GM19043 (cell line): ENCODE measurements at regions not wholly inside any gene's neighbourhood (a gene's known extent, or its start where the extent isn't known, plus 50 kb on each side); places are given as distances from the start of the nearest gene placed in this dataset.
A peak's percentile ranks its signal among the peaks of the same experiment; 100 is the strongest.

ENCODE experiments used
- ATAC-seq: cut with Tn5 transposase; IDR thresholded peaks from one replicate; pipeline ENCODE4 v1.9.1; 2021; ENCODE audit warnings: low read depth; ENCODE audit not compliant: unreplicated experiment

DNA sequence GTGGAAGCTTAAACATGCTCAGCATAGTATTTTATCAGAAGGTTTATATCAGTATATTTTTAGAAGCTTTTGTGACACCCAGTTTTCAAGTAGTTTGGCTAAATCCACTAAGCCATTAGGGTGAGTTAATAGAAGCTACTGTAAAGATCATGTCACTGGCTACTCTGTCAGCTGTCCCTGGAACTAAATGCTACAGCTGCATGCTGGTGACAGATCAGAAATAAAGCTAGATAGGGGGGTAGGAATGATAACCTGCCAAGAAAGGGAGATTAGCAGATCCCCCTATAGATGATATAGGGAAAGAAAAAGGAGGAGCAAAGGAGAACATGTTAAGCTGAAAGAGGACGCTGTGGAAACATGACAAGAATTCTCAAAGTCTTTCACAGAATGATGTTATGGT is 363.2 kb downstream of the QKI start:
- ATAC-seq, result no peak

DNA sequence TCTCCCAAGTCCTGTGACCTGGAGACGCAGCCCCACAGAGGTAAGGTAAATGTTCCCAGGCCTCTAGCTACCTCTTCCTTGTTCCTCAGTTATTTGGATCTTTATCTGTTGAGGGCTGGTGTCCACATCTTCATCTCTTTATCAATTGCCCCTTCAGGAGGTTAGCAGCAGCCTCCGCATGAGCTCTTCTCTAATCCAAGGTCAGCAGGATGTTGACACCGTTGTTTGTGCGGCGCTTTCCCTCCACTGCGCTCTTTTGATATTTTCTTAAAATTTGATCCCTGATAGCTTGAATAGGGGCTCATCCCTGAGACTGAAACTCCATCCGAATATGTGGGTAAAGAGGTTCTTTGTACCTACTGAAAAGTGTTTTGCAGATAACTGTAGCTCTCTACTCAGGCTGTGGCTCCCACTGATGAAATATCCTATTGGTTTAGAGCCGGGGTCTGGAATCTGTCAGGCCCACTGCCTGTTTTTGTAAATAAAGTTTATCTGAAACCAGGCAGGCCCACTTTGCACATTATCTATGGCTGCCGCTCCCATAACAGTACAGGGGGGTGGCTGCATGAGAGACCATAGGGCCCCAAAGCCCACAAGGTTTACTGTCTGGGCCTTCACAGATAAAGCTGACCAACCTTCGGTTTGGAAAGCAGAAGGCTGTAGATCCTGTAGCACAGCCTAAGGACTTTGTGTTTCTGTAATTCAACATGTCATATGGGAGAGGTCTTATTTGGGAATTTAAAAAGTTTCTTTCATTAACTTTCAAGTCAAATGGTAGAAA is 362.6 kb downstream of the QKI start:
- ATAC-seq, result no peak

DNA sequence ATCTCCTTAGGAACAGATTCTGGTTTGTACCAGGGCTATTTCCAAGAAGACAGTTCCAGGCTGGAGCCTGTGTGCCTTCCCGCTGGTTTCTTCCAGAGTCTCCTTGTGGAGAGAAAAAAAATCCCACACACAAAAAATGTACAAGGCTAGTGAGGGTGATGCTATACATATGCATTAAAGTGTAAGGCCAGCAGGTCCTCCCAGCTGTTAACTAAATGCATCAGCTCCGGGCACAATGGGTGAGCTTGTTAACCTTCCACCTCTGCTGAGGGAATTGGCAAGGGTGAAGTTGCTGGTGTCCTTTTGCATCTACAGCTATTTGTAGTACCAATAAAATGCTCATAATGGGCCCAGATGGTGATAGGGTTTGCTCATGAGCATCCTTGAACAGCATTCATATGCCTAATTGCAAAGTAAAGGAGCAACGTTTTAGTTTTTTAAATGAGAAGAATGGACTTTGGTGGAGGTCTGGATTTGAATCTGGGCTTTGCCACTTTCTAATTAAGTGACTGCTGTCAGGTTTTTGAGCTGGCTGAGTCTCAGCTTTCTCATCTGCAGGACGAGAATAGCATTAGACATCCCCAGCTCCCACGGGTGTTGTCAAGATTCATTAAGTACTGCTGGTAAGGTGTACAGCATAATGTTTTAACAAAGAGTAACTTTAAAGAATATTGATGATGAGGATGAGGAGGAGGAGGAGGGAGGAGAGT is 361.8 kb downstream of the QKI start:
- no peak for ATAC-seq

DNA sequence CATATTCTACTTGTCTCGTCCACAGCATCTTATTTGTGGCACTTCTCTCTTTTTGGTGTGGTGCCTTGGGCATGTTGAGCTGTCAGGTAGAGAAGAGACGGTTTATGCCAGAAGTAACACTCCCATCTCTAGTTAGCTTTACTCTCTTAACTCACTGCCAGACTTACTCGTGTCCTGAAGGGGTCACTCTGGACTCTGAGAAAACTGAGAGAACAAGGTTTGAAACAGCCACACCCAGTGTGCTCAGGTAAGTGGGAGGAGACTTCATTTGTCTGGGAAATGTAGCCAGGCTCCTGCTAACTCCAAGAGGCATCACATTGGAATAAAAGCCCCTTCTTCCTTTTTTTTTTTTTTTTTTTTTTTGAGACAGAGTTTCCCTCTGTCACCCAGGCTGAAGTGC is 360.8 kb downstream of the QKI start:
- ATAC-seq, result no peak

DNA sequence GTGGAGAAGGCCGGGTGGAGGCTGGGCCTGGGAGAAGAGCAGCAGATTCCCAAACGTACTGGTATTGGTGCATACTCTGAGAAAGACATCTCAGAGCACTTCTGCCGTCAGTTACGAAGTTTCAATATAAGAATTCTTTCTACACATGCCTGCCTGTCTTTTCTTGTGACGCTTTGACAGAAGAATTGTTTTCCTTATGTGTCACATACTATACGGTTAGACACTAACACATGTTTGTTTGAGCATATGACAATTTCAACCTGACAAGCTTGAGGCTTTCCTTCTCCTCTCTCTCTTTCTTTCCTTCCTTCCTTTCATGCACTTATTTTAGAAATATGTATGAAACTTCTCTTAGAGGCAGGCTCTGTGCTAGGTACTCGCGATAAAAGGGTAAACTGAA is 360.0 kb downstream of the QKI start:
- no peak for ATAC-seq

DNA sequence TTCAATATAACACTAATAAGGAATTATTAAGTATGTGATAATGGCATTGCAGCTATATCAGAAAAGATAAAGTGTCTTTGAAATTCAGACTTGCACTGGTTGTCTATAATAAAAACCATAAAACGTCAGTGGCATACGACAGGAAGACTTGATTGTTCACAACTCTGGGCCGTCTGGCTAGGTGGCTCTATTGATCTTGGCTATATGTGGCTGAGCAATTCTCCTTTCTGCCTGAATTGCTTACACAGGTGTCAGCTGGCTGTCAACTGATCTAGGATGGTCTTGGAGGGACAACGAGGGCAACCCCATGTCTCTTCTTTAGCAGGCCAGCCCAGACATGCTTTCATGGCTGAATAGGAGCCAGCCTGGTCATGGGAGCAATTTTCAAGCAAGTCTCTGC is 359.1 kb downstream of the QKI start:
- no peak for ATAC-seq

DNA sequence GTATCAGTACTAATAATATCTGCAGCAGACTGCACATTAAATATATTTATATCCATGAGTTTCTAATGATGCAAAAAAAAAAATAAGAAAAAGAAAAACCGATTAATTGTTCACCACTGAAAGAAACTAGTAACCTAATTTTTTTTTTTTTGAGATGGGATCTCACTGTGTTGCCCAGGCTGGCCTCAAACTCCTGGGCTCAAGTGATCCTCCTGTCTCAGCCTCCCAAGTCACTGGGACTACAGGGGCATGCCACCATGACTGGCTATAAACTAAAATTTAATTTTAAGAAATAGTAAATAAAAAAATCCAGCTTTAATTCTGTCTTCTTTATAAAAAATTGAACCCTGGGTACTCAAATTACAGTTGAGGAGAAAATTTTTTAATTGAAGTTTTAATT is 358.2 kb downstream of the QKI start:
- ATAC-seq, result no peak

DNA sequence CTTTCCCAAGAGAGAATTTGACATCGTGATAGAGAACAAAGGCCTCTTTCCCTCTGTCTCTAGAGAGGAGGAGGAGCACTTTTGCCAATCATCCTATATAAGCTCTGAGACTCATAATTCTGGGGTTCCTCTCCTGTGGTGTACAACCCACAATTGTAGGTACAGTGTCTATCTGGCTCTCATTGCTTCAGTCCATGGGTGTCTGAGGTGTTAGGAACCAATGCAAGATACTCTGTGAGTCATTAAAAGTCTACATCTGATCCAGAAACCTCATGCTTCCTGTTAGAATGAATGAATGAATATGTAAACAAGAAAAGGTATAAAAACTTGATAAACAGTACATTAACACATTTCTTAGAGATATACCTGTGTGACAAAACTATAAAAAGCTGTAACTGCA is 356.7 kb downstream of the QKI start:
- ATAC-seq, result no peak

DNA sequence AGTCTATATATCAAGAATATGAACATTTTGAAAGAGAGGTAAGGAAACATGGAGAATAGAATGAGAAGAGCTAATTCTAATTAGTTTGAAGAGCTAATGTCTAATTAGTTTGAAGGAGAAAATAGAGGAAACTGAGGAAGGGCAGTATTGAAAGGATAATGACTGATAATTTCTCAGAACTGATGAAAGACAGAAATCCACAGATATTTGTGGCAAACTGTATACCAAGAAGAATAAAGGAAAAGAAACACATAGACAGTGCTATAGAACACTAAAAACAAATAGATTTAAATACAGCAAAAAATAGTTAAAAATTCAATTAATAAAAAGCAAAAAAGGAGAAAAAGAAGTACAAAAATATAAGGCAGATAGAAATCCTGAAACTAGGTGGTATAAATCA is 354.4 kb downstream of the QKI start:
- no peak for ATAC-seq

DNA sequence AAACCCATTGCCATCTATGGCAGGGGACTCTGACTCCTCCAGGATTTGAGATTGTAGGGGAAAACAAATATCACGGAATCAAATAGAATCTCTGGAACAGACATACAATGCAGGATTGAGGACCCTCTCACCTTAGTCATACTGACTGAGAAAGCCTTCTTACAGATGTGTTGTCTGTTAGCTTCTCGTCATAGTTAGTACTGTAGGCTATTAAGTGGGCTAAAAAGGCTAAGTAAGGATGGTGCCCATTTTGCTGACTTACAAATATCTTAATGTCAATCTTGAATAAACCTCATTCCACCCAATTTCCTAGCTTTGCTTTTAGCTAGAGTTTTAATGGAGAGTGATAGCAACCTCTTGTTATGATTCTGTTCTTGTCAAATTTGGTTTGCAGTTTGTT is 352.4 kb downstream of the QKI start:
- ATAC-seq, result no peak

DNA sequence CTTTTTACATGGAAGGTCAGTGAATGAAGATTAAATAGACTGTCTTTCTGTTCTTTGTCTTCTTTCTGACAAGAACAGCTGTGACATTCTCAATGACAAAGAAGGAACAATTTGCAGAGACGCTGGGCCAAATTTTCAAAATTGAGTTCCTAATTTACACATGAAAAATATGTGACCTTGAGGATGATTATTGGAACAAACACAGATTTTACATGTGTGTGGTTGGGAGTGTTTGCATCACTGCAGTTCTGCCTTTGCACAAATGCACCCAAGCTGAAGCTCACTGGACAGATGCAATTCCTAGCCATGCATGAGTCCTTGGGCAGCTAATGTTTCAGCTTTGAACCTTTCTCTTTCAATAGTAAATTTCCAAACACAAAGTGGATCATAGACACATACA is 350.8 kb downstream of the QKI start:
- ATAC-seq, result no peak

DNA sequence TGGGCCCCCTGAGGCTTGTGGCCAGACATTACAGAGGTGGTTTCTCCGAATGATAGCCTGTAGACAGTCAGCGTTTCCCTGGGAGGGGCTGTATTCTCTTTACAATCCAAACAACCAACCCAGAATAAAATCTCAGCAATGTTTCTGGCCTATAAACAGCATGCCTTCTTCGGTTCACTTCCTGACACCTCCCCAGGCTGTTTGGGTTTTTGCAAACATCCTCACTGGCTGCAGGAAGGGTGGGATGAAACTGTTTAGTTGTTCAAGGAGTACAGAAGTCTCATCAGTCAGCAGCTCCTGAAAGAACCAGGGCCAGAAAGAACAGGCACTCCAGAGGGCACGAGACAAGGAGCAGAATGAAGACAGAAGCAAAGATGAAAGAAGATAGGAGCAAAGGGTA is 350.0 kb downstream of the QKI start:
- ATAC-seq, result no peak

DNA sequence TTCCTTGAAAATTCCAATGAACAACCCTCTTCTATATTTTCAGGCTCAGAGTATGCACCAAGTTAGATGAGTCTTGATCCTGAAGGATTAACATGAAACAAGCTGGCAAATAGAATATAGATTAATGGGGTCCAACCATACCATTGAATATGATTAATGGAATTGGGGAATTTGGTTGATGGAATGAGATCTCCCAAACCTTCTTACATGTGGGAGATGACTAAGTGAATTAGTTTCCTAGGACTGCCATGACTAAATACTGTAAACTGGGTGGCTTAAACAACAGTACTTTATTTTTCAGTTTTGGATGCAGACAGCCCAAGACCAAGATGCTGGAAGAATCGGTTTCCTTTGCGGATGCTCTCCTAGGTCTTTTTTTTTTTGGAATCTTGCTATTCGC is 347.0 kb downstream of the QKI start:
- no peak for ATAC-seq

DNA sequence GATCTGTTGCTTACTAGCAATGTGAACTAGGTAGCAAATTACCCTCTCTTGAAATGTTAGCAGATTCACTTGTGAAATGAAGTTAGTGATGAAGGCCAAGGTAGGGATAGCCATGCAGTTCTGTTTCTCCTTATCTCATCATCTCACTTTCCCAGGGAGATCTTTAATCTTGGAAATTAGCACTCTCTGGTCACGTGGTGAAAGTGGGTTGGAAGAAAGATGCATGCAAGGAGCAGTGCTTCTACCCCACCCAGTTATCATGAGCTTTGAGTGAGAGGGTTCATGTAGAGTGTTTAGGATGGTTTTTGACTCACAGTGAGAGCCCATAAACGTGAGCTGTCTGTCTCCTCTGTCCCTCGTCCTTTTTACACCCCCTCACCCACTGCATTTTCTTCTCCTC is 346.3 kb downstream of the QKI start:
- no peak for ATAC-seq

DNA sequence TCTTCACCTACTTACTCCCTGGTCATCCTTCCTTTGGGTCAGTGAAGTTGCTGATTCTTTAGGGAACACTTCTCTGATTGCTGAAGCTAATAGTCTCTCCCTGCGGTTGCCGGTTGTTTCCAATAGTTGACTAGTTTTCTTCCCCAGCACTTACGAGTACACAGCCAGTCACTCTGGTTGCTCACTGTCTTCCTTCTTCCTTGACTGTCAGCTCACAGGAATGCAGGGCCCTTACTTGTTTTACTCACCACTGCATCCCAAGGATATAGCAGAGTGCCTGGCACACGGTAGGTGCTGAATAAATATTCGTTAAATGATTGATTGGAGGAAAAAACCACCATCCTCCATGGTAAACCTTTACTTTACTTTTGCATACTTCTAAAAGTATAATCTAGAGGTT is 345.0 kb downstream of the QKI start:
- no peak for ATAC-seq

DNA sequence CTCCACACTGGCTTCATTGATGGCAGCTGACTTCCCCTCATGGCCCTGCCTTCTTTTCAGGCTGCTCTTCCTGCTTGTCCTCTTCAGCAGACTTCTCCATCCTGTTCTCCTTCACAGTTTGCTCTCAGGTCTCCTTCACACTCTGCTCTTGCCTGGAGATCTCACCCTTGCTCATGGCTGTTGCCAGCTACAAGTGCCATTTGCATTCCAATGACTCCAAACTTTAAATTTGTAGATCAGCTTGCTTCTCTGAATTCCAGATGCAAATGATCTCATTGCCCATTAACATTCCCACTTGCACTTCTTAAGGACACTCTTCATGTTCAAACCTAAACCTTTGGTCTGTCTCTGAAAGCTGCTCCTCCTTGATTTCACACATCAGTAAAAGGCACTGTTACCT is 343.0 kb downstream of the QKI start:
- no peak for ATAC-seq

DNA sequence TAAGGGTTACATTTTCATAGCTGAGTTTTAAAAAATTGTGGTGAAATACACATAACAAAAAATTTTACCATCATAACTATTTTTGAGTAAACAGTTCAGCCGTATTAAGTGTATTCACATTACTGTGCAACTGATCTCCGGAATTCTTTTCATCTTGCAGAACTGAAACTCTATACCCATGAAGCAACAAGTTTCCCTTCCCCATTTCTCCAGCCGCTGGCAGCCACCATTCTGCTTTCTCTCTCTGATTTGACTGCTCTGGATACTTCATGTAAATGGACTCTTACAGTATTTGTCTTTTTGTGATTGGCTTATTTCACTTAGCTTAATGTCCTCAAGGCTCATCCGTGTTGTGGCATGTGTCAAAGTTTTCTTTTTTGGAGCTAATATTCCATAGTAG is 341.6 kb downstream of the QKI start:
- peak; percentile 100 for ATAC-seq

DNA sequence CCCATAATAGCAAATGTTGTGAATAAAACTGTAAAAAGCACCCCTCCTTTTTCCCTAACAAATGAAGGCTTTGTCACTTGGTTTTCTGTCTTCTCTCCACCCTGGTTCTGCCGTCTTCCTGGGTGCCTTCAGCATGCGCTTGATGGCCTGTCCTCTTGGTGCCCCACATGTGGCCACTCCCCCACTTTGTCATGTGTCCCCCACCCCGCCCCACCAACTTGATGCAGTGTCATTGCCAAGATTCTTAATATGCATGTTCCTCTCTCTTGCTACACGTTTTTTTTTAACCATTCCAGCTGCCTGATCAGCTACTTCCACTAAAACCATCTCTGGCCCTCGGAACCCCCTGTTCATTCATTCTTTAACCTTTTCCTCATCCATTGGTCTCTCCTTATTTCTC is 340.3 kb downstream of the QKI start:
- no peak for ATAC-seq

DNA sequence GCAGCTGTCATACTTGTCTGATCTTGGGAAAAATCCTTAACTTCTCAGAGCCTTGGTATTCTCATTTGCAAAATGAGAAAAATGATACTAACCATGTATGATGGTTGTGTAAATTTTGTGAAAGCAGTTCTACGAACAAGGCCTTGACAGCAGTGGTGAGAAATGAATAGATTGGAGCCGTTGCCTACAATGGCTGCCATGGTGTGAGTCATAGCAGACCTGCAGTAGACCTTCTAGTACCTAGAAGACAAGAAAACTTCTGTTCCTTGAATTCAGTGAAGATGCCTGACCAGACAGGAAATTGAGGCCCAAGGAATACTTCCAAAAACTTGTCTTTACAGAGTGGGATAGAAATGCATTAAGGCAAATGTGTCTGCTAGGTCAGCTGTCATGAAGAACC is 338.9 kb downstream of the QKI start:
- ATAC-seq, result no peak

DNA sequence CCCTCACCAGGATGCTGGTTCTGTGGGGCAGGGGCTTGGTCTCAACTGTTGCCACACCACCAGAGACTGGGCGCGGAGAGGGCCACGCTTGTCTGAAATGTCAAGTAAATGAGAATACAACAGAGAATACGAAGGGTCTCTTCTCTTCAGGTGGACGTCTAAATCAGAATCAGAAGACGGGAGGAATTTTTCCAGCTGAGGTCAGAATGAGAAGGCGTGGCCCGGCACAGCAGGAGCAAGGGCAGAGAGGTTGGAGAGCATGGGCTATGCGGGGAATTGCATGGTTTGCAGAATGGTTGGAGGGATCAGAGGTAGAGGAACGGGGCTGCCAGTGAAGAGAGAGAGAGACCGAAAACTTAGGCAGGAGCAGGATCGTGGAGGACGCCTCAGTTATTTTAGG is 337.9 kb downstream of the QKI start:
- no peak for ATAC-seq

DNA sequence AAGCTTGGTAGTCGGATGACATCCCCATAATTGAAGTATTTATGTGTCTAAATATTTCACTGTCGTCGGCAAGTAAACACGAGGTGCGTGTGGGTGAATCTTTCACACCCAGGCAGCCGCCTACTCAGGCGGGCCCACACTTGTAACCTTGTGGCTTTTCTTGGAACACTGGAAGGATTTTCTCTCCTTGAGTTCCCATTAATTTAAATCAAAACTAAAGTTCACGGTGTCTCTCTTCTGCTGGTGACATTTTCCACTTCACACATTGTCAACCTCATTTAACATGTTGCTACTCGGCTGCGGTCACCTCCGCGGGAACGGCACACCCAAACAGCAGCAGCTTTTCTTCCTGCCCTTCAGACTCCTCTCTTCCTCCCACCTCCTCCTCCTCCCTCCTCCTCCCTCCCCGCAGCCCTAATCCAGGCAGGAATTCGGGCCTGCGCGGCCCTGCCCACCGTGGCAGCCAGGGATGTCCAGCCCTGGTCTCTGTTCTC is 336.6 kb downstream of the QKI start:
- no peak for ATAC-seq

DNA sequence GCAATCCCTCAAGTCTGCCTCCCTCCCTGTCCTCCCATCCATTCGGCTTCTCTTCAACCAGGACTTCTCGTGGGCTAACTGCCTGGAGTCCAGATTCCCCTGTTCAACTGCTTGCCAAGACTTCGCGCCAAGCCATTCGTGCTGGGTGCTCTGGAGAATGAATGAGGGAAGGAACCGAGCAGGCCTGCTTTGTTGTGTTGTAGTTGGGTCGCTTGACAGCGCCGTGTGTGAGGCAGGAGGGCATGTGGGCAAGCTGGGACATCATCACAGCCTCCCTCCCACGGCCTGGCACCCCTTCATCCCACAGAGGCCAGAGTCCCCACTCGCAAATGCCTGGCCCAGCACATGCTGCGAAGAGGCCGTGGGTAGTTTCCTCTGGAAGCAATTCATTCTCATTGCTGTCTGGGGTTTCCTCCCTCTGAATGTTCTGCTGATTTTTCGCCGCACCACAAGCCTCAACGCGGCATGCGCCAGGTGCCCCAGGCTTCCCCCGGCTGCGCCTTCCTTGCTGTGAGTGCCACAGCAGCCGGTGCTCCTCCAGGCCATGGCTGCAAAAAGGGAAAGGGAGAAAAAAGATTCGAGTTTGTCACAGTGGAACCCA is 336.0 kb downstream of the QKI start:
- ATAC-seq, result no peak
